ENCODE measurements at regions not wholly inside any gene's neighbourhood (a gene's known extent, or its start where the extent isn't known, plus 50 kb on each side); places are given as distances from the start of the nearest gene placed in this dataset.

- no peak for TF ChIP-seq CTCF (IDR thresholded peaks at IDR 0.05; ENCODE audit: low read depth, low read length)
- no peak for DNase-seq
- Histone ChIP-seq H3K27ac (no peak overlapping the region), H3K36me3 (no peaks in the 10 kb centered on the region), H3K4me3 (ENCODE audit: low read depth, low read length) (no peak overlapping the region), H3K27me3 (ENCODE audit: insufficient read depth, low read depth, severe bottlenecking) (no peaks in the 10 kb centered on the region), H3K9me3 (ENCODE audit: severe bottlenecking) (no peaks in the 10 kb centered on the region)
Measured at GRCh38 chr15:37165395-37165794, 65.0 kb upstream of the MEIS2 start.

- Histone ChIP-seq H3K4me3 (ENCODE audit: low read depth, low read length) (no peak overlapping the region), H3K27me3 (ENCODE audit: insufficient read depth, low read depth, severe bottlenecking) (no peaks in the 10 kb centered on the region), H3K27ac (no peak overlapping the region), H3K9me3 (ENCODE audit: severe bottlenecking) (no peaks in the 10 kb centered on the region), H3K36me3 (no peaks in the 10 kb centered on the region)
- no peak for DNase-seq
- TF ChIP-seq CTCF (IDR thresholded peaks at IDR 0.05; ENCODE audit: low read depth, low read length), result no peak
Measured at GRCh38 chr15:37166402-37166801, 66.1 kb upstream of the MEIS2 start.

DNA sequence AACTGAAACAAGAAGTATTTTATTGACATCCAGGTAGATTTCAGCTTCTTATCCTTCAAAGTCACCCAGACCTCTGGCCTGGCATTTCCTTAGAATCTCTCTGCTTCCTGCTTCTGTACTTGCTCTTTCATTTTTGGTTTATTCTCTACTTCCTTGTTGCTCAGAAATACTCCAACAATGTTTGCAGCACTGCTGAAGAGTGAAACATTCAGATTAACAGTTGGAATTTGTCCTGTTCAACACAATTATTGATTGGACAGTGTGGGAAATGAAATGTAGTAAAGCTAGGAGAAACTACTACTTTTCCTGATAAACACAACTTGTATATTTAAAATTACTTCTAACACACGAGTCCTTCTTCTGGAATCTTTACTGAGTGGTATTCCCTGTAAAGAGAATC lies 81.0 kb upstream of the MEIS2 start:
- no peak for DNase-seq

GRCh38 chr15:37199545-37199944 lies 99.2 kb upstream of the MEIS2 start:
- no peak for TF ChIP-seq CTCF (IDR thresholded peaks at IDR 0.05; ENCODE audit: low read depth, low read length)
- H3K4me3 ChIP-seq (ENCODE audit: low read depth, low read length), result no peak overlapping the region
- no peaks in the 10 kb centered on the region for H3K9me3 ChIP-seq (ENCODE audit: severe bottlenecking)
- H3K27ac ChIP-seq, result no peak overlapping the region
- no peaks in the 10 kb centered on the region for H3K27me3 ChIP-seq (ENCODE audit: insufficient read depth, low read depth, severe bottlenecking)
- H3K36me3 ChIP-seq, result no peaks in the 10 kb centered on the region
- DNase-seq, result no peak

More for the DNA sequence above, 81.0 kb upstream of the MEIS2 start:
- no peak overlapping the region for H3K4me3 ChIP-seq (ENCODE audit: low read depth, low read length)
- TF ChIP-seq CTCF (IDR thresholded peaks at IDR 0.05; ENCODE audit: low read depth, low read length), result no peak
- peaks cover 5% of the 10 kb centered on the region for H3K9me3 ChIP-seq (ENCODE audit: severe bottlenecking)
- no peak overlapping the region for H3K27ac ChIP-seq
- H3K27me3 ChIP-seq (ENCODE audit: insufficient read depth, low read depth, severe bottlenecking), result no peaks in the 10 kb centered on the region
- H3K36me3 ChIP-seq, result no peaks in the 10 kb centered on the region

- no peak for DNase-seq
- Histone ChIP-seq H3K4me3 (ENCODE audit: low read depth, low read length) (no peak overlapping the region), H3K27me3 (ENCODE audit: insufficient read depth, low read depth, severe bottlenecking) (no peaks in the 10 kb centered on the region), H3K9me3 (ENCODE audit: severe bottlenecking) (no peaks in the 10 kb centered on the region), H3K36me3 (no peaks in the 10 kb centered on the region), H3K27ac (no peak overlapping the region)
- no peak for TF ChIP-seq CTCF (IDR thresholded peaks at IDR 0.05; ENCODE audit: low read depth, low read length)
Measured at GRCh38 chr15:37203050-37203449, 102.7 kb upstream of the MEIS2 start.

- no peaks in the 10 kb centered on the region for H3K27me3 ChIP-seq (ENCODE audit: insufficient read depth, low read depth, severe bottlenecking)
- no peaks in the 10 kb centered on the region for H3K36me3 ChIP-seq
- no peak overlapping the region for H3K4me3 ChIP-seq (ENCODE audit: low read depth, low read length)
- H3K9me3 ChIP-seq (ENCODE audit: severe bottlenecking), result no peaks in the 10 kb centered on the region
- peak; percentile 35; the same call in 1 of the 2 replicates for TF ChIP-seq CTCF (IDR thresholded peaks at IDR 0.05; ENCODE audit: low read depth, low read length)
- no peak for DNase-seq
- no peak overlapping the region for H3K27ac ChIP-seq
Measured at GRCh38 chr15:37204692-37205091, 104.3 kb upstream of the MEIS2 start.
